ENCODE measurements at regions not wholly inside any gene's neighbourhood (a gene's known extent, or its start where the extent isn't known, plus 50 kb on each side); places are given as distances from the start of the nearest gene placed in this dataset.

DNA sequence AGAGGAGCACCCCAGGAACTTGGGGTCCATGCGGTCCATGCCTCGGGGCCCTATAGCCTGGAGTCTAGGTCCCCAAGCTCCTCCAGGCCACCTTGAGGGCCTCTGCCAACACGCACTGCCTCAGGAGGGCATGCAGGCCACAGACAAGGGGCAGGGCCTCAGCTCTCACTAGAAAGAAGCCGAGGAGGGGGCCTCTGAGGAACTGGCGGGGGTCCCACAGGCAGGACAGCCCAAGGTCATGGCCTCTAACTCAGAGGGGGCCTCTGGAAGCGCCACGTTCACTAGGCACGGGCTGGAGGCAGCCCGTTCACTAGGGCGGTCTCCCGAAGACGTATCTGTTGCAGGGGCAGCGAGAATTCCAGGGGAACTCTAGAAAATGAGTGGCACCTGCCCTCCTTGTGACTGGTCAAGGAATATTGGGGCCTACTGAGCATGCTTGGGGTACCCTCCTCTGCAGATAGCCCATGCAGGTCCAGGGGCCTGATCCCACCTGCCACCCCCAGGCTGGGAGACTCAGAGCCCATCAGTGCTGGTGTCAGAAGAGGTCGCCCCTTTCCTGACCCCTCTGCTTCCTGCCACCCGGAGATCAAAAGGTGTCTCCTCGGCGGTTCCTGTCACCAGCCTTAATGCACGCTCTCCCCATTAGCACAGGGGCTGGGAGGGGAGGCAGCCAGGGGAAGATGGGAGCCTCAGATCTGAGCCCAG lies 86.7 kb upstream of the RET start (continued):
- TF ChIP-seq, protein P1, sequence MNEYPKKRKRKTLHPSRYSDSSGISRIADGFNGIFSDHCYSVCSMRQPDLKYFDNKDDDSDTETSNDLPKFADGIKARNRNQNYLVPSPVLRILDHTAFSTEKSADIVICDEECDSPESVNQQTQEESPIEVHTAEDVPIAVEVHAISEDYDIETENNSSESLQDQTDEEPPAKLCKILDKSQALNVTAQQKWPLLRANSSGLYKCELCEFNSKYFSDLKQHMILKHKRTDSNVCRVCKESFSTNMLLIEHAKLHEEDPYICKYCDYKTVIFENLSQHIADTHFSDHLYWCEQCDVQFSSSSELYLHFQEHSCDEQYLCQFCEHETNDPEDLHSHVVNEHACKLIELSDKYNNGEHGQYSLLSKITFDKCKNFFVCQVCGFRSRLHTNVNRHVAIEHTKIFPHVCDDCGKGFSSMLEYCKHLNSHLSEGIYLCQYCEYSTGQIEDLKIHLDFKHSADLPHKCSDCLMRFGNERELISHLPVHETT (tag by site-specific recombination; IDR thresholded peaks at IDR 0.05): no peak
- no peak for TF ChIP-seq SALL2 (tag by site-specific recombination; IDR thresholded peaks at IDR 0.05; ENCODE audit: borderline replicate concordance)

DNA sequence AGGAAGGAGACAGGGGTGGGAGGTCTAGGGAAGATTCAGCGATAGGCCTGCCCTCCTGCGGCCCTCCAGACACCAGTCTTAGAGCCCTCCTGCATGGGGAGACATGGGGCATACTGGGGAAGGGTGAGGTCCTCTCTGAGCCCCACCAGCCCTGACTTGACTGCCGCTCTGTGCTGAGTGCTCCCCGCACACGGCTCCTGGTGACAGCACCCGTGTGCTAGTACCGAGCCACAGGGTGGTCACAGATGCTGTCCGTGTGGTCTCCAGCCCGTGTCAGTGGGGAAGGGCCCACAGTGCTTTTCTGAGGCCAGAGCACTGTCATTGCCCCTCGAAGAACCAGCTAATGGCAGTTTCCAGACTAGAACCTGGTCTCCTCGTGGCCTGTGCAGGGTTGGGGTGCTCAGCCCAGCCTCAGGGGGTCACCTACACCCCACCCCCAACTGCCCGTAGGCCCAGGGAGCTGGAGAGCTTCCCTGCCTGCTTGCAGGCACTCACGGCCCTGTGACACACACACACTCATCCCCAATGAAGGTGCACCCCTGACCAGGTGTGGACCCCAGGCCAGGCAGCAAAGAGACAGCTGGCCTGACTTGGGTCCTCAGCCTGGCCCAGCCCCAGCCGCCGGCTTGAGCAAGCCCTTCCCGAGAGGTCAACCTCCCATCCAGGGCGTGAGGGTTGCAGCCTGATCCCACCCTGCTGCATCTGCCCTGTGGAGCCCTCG lies 86.0 kb upstream of the RET start:
- H3K4me3 ChIP-seq (ENCODE audit: low read depth, low read length): no peak overlapping the region
- no peaks in the 10 kb centered on the region for H3K4me1 ChIP-seq (ENCODE audit: control insufficient read depth, insufficient read depth, low read length)
- no peaks in the 10 kb centered on the region for H3K9me3 ChIP-seq (ENCODE audit: control insufficient read depth, insufficient read depth, low read depth, low read length)
- H3K36me3 ChIP-seq (ENCODE audit: control insufficient read depth in 2 of 2, insufficient read depth in 1 of 2, low read length in 2 of 2): no peaks in the 10 kb centered on the region
- POLR2A ChIA-PET: no interaction called here
- CTCF ChIA-PET: no interaction called here
- TF ChIP-seq ZNF350 (tag by site-specific recombination; IDR thresholded peaks at IDR 0.05) (no peak), OSR2 (tag by site-specific recombination; IDR thresholded peaks at IDR 0.05) (no peak), ZFP69B (tag by site-specific recombination; IDR thresholded peaks at IDR 0.05) (no peak), ZNF670 (tag by site-specific recombination; IDR thresholded peaks at IDR 0.05; ENCODE audit: low read depth) (no peak), ZNF37A (tag by site-specific recombination; IDR thresholded peaks at IDR 0.05) (no peak), ZNF792 (tag by site-specific recombination; IDR thresholded peaks at IDR 0.05) (no peak)
- TF ChIP-seq, protein P2, sequence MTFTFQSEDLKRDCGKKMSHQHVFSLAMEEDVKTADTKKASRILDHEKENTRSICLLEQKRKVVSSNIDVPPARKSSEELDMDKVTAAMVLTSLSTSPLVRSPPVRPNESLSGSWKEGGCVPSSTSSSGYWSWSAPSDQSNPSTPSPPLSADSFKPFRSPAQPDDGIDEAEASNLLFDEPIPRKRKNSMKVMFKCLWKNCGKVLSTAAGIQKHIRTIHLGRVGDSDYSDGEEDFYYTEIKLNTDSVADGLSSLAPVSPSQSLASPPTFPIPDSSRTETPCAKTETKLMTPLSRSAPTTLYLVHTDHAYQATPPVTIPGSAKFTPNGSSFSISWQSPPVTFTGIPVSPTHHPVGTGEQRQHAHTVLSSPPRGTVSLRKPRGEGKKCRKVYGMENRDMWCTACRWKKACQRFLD (tag by site-specific recombination; IDR thresholded peaks at IDR 0.05): no peak
- H3K27ac ChIP-seq (ENCODE audit: extremely low read depth, low read depth, low read length): no peak overlapping the region

- H3K4me3 ChIP-seq (ENCODE audit: low read depth, low read length): no peak overlapping the region
- POLR2A ChIA-PET: no interaction called here
- no peak overlapping the region for H3K27ac ChIP-seq (ENCODE audit: extremely low read depth, low read depth, low read length)
- CTCF ChIA-PET: no interaction called here
- no peaks in the 10 kb centered on the region for H3K4me1 ChIP-seq (ENCODE audit: control insufficient read depth, insufficient read depth, low read length)
- H3K36me3 ChIP-seq (ENCODE audit: control insufficient read depth in 2 of 2, insufficient read depth in 1 of 2, low read length in 2 of 2): no peaks in the 10 kb centered on the region
- TF ChIP-seq ZNF768 (tag by site-specific recombination; IDR thresholded peaks at IDR 0.05): no peak
- no peaks in the 10 kb centered on the region for H3K9me3 ChIP-seq (ENCODE audit: control insufficient read depth, insufficient read depth, low read depth, low read length)
Observed at GRCh38 chr10:42991442-42992098, 85.3 kb upstream of the RET start.

DNA sequence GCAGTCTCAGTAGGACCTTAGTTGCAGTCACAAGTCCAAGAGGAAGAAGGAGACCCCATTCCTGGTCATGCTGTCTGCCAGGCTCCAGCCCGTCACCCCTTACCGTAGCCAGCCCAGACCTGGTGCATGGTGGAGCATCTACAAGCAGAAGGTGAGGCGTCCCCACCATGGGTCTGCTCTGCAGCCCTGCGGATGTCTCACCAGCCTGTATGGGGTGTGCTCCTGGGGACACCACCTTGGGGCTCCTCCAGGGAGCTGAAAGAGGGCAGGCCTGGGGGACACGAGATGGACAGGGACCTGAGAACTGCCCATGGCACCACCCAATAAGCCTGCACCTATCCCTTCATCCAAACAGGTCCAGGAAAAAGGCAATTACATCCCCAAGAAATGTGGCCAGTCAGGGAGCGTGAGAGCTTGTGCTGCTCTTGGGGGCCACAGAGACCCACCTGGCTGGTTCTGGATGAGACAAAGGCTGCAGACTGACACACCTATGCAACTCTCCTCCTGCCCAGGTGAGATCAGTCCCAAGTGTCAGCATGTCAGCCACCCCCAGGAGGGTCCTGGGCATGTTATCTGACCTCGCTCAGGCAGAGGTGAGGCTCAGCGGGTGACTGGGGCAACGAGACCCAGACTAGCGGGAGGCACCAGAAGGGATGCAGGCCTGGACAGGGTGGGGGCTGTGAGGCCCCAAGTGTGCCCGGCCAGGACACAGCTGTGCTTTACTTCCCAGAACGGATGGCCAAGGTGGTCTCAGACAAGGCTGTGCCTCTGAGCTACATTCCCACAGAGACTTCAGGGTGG lies 84.5 kb upstream of the RET start:
- Histone ChIP-seq H3K4me3 (ENCODE audit: low read depth, low read length) (no peak overlapping the region), H3K4me1 (ENCODE audit: control insufficient read depth, insufficient read depth, low read length) (no peaks in the 10 kb centered on the region), H3K36me3 (ENCODE audit: control insufficient read depth in 2 of 2, insufficient read depth in 1 of 2, low read length in 2 of 2) (no peaks in the 10 kb centered on the region), H3K27ac (ENCODE audit: extremely low read depth, low read depth, low read length) (no peak overlapping the region), H3K9me3 (ENCODE audit: control insufficient read depth, insufficient read depth, low read depth, low read length) (no peaks in the 10 kb centered on the region)
- ChIA-PET CTCF (no interaction called here), POLR2A (no interaction called here)
- no peak for TF ChIP-seq ZNF837 (tag by site-specific recombination; IDR thresholded peaks at IDR 0.05)
- TF ChIP-seq ZNF701 (tag by site-specific recombination; IDR thresholded peaks at IDR 0.05): no peak
- no peak for TF ChIP-seq EGR2 (tag by site-specific recombination; IDR thresholded peaks at IDR 0.05; ENCODE audit: low read depth)
- no peak for TF ChIP-seq OVOL3 (tag by site-specific recombination; IDR thresholded peaks at IDR 0.05)
- TF ChIP-seq ZNF658 (tag by site-specific recombination; IDR thresholded peaks at IDR 0.05): no peak
- TF ChIP-seq ZNF112 (tag by site-specific recombination; IDR thresholded peaks at IDR 0.05): no peak
- TF ChIP-seq KLF7 (tag by site-specific recombination; IDR thresholded peaks at IDR 0.05; ENCODE audit: borderline replicate concordance): no peak

Measured in HEK293 (cell line).